HCT116 (cell line): ENCODE measurements at regions not wholly inside any gene's neighbourhood (a gene's known extent, or its start where the extent isn't known, plus 50 kb on each side); places are given as distances from the start of the nearest gene placed in this dataset.

Source experiments
- CEBPB ChIP-seq: IDR thresholded peaks from 2 replicates; pipeline ENCODE4 v1.6.1; 2012; ENCODE audit warnings: low read depth
- EGR1 ChIP-seq: IDR thresholded peaks from 2 replicates; pipeline ENCODE4 v1.6.1; 2012; ENCODE audit warnings: low read depth
- EZH2 ChIP-seq: fragments of 200-600 bp; sonication (generic); IDR thresholded peaks from 2 replicates; pipeline ENCODE4 v1.6.1; 2017; ENCODE audit warnings: antibody characterized with exemption, mixed run types
- POLR2AphosphoS5 ChIP-seq: IDR thresholded peaks from 2 replicates; pipeline ENCODE4 v1.6.1; 2011; ENCODE audit warnings: mild to moderate bottlenecking, low read depth, low read length, moderate library complexity
- ZNF274 ChIP-seq: fragments of 200-500 bp; sonication (Bioruptor generic); IDR thresholded peaks from 2 replicates; pipeline ENCODE4 v1.6.1; 2014; ENCODE audit warnings: mild to moderate bottlenecking, low read depth, low read length, inconsistent platforms
- TF ChIP-seq, protein P1 (sequence below), 3 experiments: fragments of 200-600 bp in 1 of 3; sonication (generic) in 1 of 3; IDR thresholded peaks in 2 of 3; conservative IDR thresholded peaks in 1 of 3; 2 replicates each; pipeline ENCODE4 v1.5.1; 2012 to 2017; ENCODE audit warnings: low read depth in 2 of 3, low read length in 2 of 3, antibody characterized with exemption in 1 of 3, borderline replicate concordance in 1 of 3, control low read depth in 1 of 3, mild to moderate bottlenecking in 1 of 3, mixed read lengths in 1 of 3, mixed run types in 1 of 3, moderate library complexity in 1 of 3; ENCODE audit not compliant: insufficient read depth in 1 of 3

DNA sequence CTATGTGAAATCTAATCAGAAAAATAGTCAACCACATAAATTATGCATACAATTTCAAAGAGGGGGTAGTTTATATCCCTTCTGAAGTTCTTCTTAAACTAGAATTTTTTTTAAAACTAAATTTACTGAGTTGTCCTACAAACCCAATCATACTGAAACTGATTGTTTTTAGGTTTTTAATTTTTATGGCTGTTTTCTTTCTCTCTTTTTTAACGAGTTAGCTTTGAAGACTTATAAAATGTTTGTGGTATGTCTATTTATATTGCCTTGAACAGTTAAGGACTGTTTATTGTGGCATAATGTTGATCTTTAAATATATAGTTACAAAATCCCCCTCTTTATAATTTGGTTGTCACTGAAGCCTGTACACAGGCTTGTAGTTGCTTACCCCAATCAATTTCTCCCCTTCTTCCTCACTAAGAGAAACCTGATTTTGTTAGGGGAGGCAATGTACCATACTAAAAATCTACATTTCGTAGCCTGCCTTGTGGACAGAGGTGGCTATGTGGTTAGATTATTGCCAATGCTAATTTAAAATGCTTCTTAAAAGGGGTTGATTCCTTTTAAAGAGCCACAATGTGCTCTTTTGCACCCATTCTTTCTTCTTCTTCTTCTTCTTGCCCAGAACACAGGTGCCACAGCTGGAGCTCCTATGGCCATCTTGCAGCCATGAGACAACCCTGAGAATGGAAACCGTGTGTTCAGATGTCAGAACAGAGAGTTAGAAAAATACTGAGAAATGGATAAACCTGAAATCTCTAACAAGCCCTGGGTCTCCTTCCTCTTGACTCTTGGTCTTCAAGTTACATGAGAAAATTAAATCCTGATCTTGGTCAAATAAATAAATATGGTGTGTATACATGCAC lies 102.7 kb upstream of the ZNF827 start:
- TF ChIP-seq EGR1 (no peak), CEBPB (no peak), ZNF274 (no peak), POLR2AphosphoS5 (no peak), EZH2 (no peak)
- TF ChIP-seq, protein P1, sequence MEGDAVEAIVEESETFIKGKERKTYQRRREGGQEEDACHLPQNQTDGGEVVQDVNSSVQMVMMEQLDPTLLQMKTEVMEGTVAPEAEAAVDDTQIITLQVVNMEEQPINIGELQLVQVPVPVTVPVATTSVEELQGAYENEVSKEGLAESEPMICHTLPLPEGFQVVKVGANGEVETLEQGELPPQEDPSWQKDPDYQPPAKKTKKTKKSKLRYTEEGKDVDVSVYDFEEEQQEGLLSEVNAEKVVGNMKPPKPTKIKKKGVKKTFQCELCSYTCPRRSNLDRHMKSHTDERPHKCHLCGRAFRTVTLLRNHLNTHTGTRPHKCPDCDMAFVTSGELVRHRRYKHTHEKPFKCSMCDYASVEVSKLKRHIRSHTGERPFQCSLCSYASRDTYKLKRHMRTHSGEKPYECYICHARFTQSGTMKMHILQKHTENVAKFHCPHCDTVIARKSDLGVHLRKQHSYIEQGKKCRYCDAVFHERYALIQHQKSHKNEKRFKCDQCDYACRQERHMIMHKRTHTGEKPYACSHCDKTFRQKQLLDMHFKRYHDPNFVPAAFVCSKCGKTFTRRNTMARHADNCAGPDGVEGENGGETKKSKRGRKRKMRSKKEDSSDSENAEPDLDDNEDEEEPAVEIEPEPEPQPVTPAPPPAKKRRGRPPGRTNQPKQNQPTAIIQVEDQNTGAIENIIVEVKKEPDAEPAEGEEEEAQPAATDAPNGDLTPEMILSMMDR (IDR thresholded peaks at IDR 0.05 in 2 of 3, conservative IDR thresholded peaks at IDR 0.05 in 1 of 3; ENCODE audit: borderline replicate concordance in 1 of 3, insufficient read depth in 1 of 3, low read depth in 2 of 3, low read length in 2 of 3) = no peak
